Endodermal cell (in vitro differentiated cells): ENCODE measurements at regions not wholly inside any gene's neighbourhood (a gene's known extent, or its start where the extent isn't known, plus 50 kb on each side); places are given as distances from the start of the nearest gene placed in this dataset.
"Not testable (repeated sequence)": the region's sequence is repeated elsewhere in the genome, so short reads cannot be mapped to it uniquely, and the experiment has no call there.

ENCODE experiments used
- DNase-seq: peaks from one replicate; pipeline ENCODE4 v3.0.0-alpha.2; 2017
- H3K27ac ChIP-seq: 2 replicates; pipeline ENCODE4 v1.5.1; 2013; ENCODE audit warnings: mild to moderate bottlenecking, low read depth, low read length, moderate library complexity
- H3K27me3 ChIP-seq: 2 replicates; pipeline ENCODE4 v1.6.1; 2013; ENCODE audit warnings: mild to moderate bottlenecking, low read length, moderate library complexity; ENCODE audit not compliant: insufficient read depth, control insufficient read depth, poor library complexity, severe bottlenecking
- H3K36me3 ChIP-seq: 2 replicates; pipeline ENCODE4 v1.7.0; 2013; ENCODE audit warnings: mild to moderate bottlenecking, low read length, moderate library complexity; ENCODE audit not compliant: control insufficient read depth, insufficient read depth
- H3K4me1 ChIP-seq: one replicate; pipeline ENCODE4 v1.7.0; 2013; ENCODE audit warnings: low read length; ENCODE audit not compliant: control insufficient read depth, insufficient read depth
- H3K4me3 ChIP-seq: 2 replicates; pipeline ENCODE4 v1.5.1; 2013; ENCODE audit warnings: mild to moderate bottlenecking, low read length, moderate library complexity
- H3K9ac ChIP-seq: 2 replicates; pipeline ENCODE4 v1.6.1; 2013; ENCODE audit warnings: mild to moderate bottlenecking, low read length, moderate library complexity; ENCODE audit not compliant: poor library complexity, severe bottlenecking; ENCODE audit errors: extremely low read depth
- H3K9me3 ChIP-seq: 2 replicates; pipeline ENCODE4 v1.6.1; 2013; ENCODE audit warnings: mild to moderate bottlenecking, low read length, moderate library complexity; ENCODE audit not compliant: control insufficient read depth
- H3K27ac Mint-ChIP-seq: 2 replicates; pipeline ENCODE4 v1.8.0; 2020; ENCODE audit warnings: mixed read lengths
- H3K27me3 Mint-ChIP-seq: 2 replicates; pipeline ENCODE4 v1.8.0; 2021; ENCODE audit warnings: mild to moderate bottlenecking, mixed read lengths; ENCODE audit not compliant: insufficient read depth
- H3K36me3 Mint-ChIP-seq: 2 replicates; pipeline ENCODE4 v1.8.0; 2020; ENCODE audit warnings: low read depth, mixed read lengths
- H3K4me1 Mint-ChIP-seq: 2 replicates; pipeline ENCODE4 v1.8.0; 2020; ENCODE audit warnings: mixed read lengths
- H3K4me3 Mint-ChIP-seq: 2 replicates; pipeline ENCODE4 v1.8.0; 2020; ENCODE audit warnings: mild to moderate bottlenecking, moderate library complexity, mixed read lengths
- H3K9me3 Mint-ChIP-seq: 2 replicates; pipeline ENCODE4 v1.8.0; 2020; ENCODE audit warnings: mild to moderate bottlenecking, mixed read lengths
- WGBS, 2 experiments: methylation state at CpG; one replicate each; pipeline versions ENCODE4 v1.1.5 to v1.1.7; 2013; ENCODE audit warnings: missing lambda C conversion rate in 2 of 2, mixed read lengths in 1 of 2; ENCODE audit not compliant: insufficient coverage in 1 of 2, insufficient read length in 1 of 2; 5-methylcytosine and 5-hydroxymethylcytosine counted together
- TF ChIP-seq, protein P1 (sequence below): fragments of 200-600 bp; sonication (generic); conservative IDR thresholded peaks from 2 replicates; pipeline ENCODE4 v1.5.0; 2021; ENCODE audit warnings: antibody characterized with exemption, mild to moderate bottlenecking

DNA sequence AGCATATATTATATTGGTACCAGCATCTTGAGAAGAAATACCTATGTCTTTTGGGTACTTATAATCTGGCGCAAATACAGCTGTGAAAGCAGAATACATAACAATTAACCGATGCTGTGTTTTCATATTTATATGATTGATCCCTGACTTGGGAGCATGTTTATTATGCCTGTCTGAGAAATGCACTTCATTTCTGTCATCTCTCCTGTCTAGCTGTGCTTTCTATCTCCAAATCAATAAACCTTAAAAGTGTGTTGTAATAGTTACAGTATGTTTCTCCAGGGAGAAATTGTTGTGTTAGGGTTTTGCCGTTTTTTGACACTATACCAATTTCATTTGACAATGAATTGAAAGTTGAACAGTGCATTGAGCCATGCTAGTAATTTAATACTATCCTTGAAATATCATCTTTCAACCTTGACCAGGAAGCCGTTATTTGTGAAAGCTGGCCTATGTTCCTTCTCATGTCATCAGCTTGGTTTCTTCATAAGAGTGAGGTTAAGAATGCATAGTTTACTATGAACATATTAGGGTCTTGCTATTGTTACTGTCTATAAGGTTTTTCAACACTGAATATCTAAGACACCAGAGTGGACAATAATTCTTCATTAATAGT lies 206.2 kb upstream of the PCDH18 start:
- DNase-seq = no peak
- Mint-ChIP-seq H3K27ac (no peak overlapping the region), H3K9me3 (peaks cover 6% of the 10 kb centered on the region), H3K36me3 (no peaks in the 10 kb centered on the region), H3K4me1 (no peaks in the 10 kb centered on the region), H3K27me3 (no peaks in the 10 kb centered on the region), H3K4me3 (no peak overlapping the region)
- Histone ChIP-seq H3K9ac (no peak overlapping the region), H3K4me3 (no peak overlapping the region), H3K36me3 (no peaks in the 10 kb centered on the region), H3K9me3 (no peaks in the 10 kb centered on the region), H3K27ac (no peak overlapping the region), H3K27me3 (no peaks in the 10 kb centered on the region), H3K4me1 (no peaks in the 10 kb centered on the region)
- TF ChIP-seq, protein P1, sequence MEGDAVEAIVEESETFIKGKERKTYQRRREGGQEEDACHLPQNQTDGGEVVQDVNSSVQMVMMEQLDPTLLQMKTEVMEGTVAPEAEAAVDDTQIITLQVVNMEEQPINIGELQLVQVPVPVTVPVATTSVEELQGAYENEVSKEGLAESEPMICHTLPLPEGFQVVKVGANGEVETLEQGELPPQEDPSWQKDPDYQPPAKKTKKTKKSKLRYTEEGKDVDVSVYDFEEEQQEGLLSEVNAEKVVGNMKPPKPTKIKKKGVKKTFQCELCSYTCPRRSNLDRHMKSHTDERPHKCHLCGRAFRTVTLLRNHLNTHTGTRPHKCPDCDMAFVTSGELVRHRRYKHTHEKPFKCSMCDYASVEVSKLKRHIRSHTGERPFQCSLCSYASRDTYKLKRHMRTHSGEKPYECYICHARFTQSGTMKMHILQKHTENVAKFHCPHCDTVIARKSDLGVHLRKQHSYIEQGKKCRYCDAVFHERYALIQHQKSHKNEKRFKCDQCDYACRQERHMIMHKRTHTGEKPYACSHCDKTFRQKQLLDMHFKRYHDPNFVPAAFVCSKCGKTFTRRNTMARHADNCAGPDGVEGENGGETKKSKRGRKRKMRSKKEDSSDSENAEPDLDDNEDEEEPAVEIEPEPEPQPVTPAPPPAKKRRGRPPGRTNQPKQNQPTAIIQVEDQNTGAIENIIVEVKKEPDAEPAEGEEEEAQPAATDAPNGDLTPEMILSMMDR = no peak
- 92 to 96% methylated on average over 2 to 4 of the region's 4 CpGs for WGBS, 2 experiments

GRCh38 chr4:137735561-137736104 lies 203.3 kb upstream of the PCDH18 start:
- H3K27ac Mint-ChIP-seq = no peak overlapping the region
- Histone ChIP-seq H3K4me1 (no peaks in the 10 kb centered on the region), H3K27ac (no peak overlapping the region), H3K36me3 (no peaks in the 10 kb centered on the region), H3K9ac (no peak overlapping the region), H3K9me3 (no peaks in the 10 kb centered on the region), H3K27me3 (no peaks in the 10 kb centered on the region), H3K4me3 (no peak overlapping the region)
- H3K27me3 Mint-ChIP-seq = peaks cover 2% of the 10 kb centered on the region
- no peak overlapping the region for H3K4me3 Mint-ChIP-seq
- 92% methylated on average over 2 to 4 of the region's 4 CpGs for WGBS, 2 experiments
- no peak for DNase-seq
- H3K9me3 Mint-ChIP-seq = peaks cover 11% of the 10 kb centered on the region
- TF ChIP-seq, protein P1 = no peak
- H3K36me3 Mint-ChIP-seq = peaks cover 2% of the 10 kb centered on the region
- H3K4me1 Mint-ChIP-seq = no peaks in the 10 kb centered on the region

- H3K9ac ChIP-seq, H3K27me3 ChIP-seq, H3K27ac Mint-ChIP-seq, H3K27ac ChIP-seq, H3K27me3 Mint-ChIP-seq, H3K36me3 ChIP-seq, H3K4me1 ChIP-seq, H3K4me3 Mint-ChIP-seq, H3K36me3 Mint-ChIP-seq, H3K4me3 ChIP-seq, H3K4me1 Mint-ChIP-seq, H3K9me3 ChIP-seq: not testable (repeated sequence)
- peak; percentile 83 for DNase-seq
- H3K9me3 Mint-ChIP-seq = peaks cover 11% of the 10 kb centered on the region
- WGBS, 2 experiments = 94 to 95% methylated on average over 14 to 44 of the region's 44 CpGs
- TF ChIP-seq, protein P1 = peak; percentile 83
Measured at GRCh38 chr4:137733174-137734141, 201.2 kb upstream of the PCDH18 start.
